ENCODE measurements at regions not wholly inside any gene's neighbourhood (a gene's known extent, or its start where the extent isn't known, plus 50 kb on each side); places are given as distances from the start of the nearest gene placed in this dataset.

- no peaks in the 10 kb centered on the region for H3K9me3 ChIP-seq (ENCODE audit: control insufficient read depth in 2 of 3, low read length in 3 of 3)
- ATAC-seq (no peak), DNase-seq (no peak)
- ChIA-PET POLR2A (no interaction called here), CTCF (no interaction called here)
- H3K4me1 ChIP-seq (ENCODE audit: control insufficient read depth in 2 of 2, insufficient read depth in 2 of 2, low read length in 2 of 2): no peaks in the 10 kb centered on the region
- H3K36me3 ChIP-seq (ENCODE audit: control insufficient read depth in 2 of 3, insufficient read depth in 3 of 3, low read length in 3 of 3): no peaks in the 10 kb centered on the region
- no peak overlapping the region for H3K4me3 ChIP-seq (ENCODE audit: low read length)
- Mint-ChIP-seq H3K4me1 (no peaks in the 10 kb centered on the region), H3K4me3 (no peak overlapping the region), H3K27me3 (no peaks in the 10 kb centered on the region), H3K36me3 (no peaks in the 10 kb centered on the region), H3K27ac (no peak overlapping the region), H3K9me3 (peaks cover under 1 to 15% (median 5%) of the 10 kb centered on the region in 11 donors)
- intact Hi-C loops (cut with micrococcal nuclease): no loop called here
- no peak overlapping the region for H3K27ac ChIP-seq (ENCODE audit: low read depth, low read length)
- H3K27me3 ChIP-seq (ENCODE audit: control insufficient read depth in 2 of 2, insufficient read depth in 2 of 2, low read length in 2 of 2): no peaks in the 10 kb centered on the region
These were observed 176.7 kb upstream of the PRDM9 start for GRCh38 chr5:23330726-23331125.

GRCh38 chr5:23319901-23320300, 187.5 kb upstream of the PRDM9 start:
- H3K27ac ChIP-seq (ENCODE audit: low read depth, low read length): no peak overlapping the region
- H3K9me3 ChIP-seq (ENCODE audit: control insufficient read depth in 2 of 3, low read length in 3 of 3): no peaks in the 10 kb centered on the region
- no peak for DNase-seq
- no peaks in the 10 kb centered on the region for H3K36me3 ChIP-seq (ENCODE audit: control insufficient read depth in 2 of 3, insufficient read depth in 3 of 3, low read length in 3 of 3)
- Mint-ChIP-seq H3K27ac (no peak overlapping the region), H3K4me3 (no peak overlapping the region), H3K4me1 (no peaks in the 10 kb centered on the region), H3K9me3 (peaks cover 3 to 37% (median 14%) of the 10 kb centered on the region in 11 donors), H3K36me3 (no peaks in the 10 kb centered on the region), H3K27me3 (no peaks in the 10 kb centered on the region)
- ChIA-PET CTCF (no interaction called here), POLR2A (interaction anchor here (0.6 kb wide), 1 partner anchor 10 kb away, joined by 3 read pairs; no protein-coding TSS in a partner anchor)
- H3K4me1 ChIP-seq (ENCODE audit: control insufficient read depth in 2 of 2, insufficient read depth in 2 of 2, low read length in 2 of 2): no peaks in the 10 kb centered on the region
- H3K27me3 ChIP-seq (ENCODE audit: control insufficient read depth in 2 of 2, insufficient read depth in 2 of 2, low read length in 2 of 2): no peaks in the 10 kb centered on the region
- intact Hi-C loops (cut with micrococcal nuclease): no loop called here
- no peak overlapping the region for H3K4me3 ChIP-seq (ENCODE audit: low read length)
- ATAC-seq: no peak

- intact Hi-C loops (cut with micrococcal nuclease): no loop called here
These were observed 188.4 kb upstream of the PRDM9 start for GRCh38 chr5:23318960-23319359.

GRCh38 chr5:23318166-23318565, 189.2 kb upstream of the PRDM9 start:
- no peak overlapping the region for H3K4me3 Mint-ChIP-seq

More at GRCh38 chr5:23318960-23319359, 188.4 kb upstream of the PRDM9 start:
- H3K27ac Mint-ChIP-seq: no peak overlapping the region
- Histone ChIP-seq H3K36me3 (ENCODE audit: control insufficient read depth in 2 of 3, insufficient read depth in 3 of 3, low read length in 3 of 3) (no peaks in the 10 kb centered on the region), H3K4me3 (ENCODE audit: low read length) (no peak overlapping the region), H3K27ac (ENCODE audit: low read depth, low read length) (no peak overlapping the region), H3K27me3 (ENCODE audit: control insufficient read depth in 2 of 2, insufficient read depth in 2 of 2, low read length in 2 of 2) (no peaks in the 10 kb centered on the region), H3K9me3 (ENCODE audit: control insufficient read depth in 2 of 3, low read length in 3 of 3) (no peaks in the 10 kb centered on the region), H3K4me1 (ENCODE audit: control insufficient read depth in 2 of 2, insufficient read depth in 2 of 2, low read length in 2 of 2) (no peaks in the 10 kb centered on the region)
- ATAC-seq (no peak), DNase-seq (no peak)
- no peaks in the 10 kb centered on the region for H3K36me3 Mint-ChIP-seq
- H3K4me3 Mint-ChIP-seq: no peak overlapping the region
- CTCF ChIA-PET: no interaction called here
- H3K4me1 Mint-ChIP-seq: no peaks in the 10 kb centered on the region
- H3K27me3 Mint-ChIP-seq: no peaks in the 10 kb centered on the region
- POLR2A ChIA-PET: no interaction called here
- peaks cover 1 to 32% (median 12%) of the 10 kb centered on the region in 11 donors for H3K9me3 Mint-ChIP-seq

GRCh38 chr5:23316060-23316591, 191.3 kb upstream of the PRDM9 start:
- peaks cover 0 to 35% (median 10%) of the 10 kb centered on the region in 11 donors for H3K9me3 Mint-ChIP-seq

More at GRCh38 chr5:23318166-23318565, 189.2 kb upstream of the PRDM9 start:
- ATAC-seq (no peak), DNase-seq (no peak)
- H3K4me3 ChIP-seq (ENCODE audit: low read length): no peak overlapping the region
- ChIA-PET POLR2A (no interaction called here), CTCF (no interaction called here)
- H3K27me3 ChIP-seq (ENCODE audit: control insufficient read depth in 2 of 2, insufficient read depth in 2 of 2, low read length in 2 of 2): no peaks in the 10 kb centered on the region
- no peak overlapping the region for H3K27ac ChIP-seq (ENCODE audit: low read depth, low read length)
- no peaks in the 10 kb centered on the region for H3K36me3 ChIP-seq (ENCODE audit: control insufficient read depth in 2 of 3, insufficient read depth in 3 of 3, low read length in 3 of 3)
- no peaks in the 10 kb centered on the region for H3K27me3 Mint-ChIP-seq
- H3K9me3 Mint-ChIP-seq: peaks cover 0 to 30% (median 10%) of the 10 kb centered on the region in 11 donors
- intact Hi-C loops (cut with micrococcal nuclease): no loop called here
- no peaks in the 10 kb centered on the region for H3K4me1 Mint-ChIP-seq
- H3K36me3 Mint-ChIP-seq: no peaks in the 10 kb centered on the region
- H3K27ac Mint-ChIP-seq: no peak overlapping the region
- no peaks in the 10 kb centered on the region for H3K9me3 ChIP-seq (ENCODE audit: control insufficient read depth in 2 of 3, low read length in 3 of 3)
- H3K4me1 ChIP-seq (ENCODE audit: control insufficient read depth in 2 of 2, insufficient read depth in 2 of 2, low read length in 2 of 2): no peaks in the 10 kb centered on the region

GRCh38 chr5:23314827-23315226, 192.6 kb upstream of the PRDM9 start:
- H3K4me3 Mint-ChIP-seq: no peak overlapping the region
- CTCF ChIA-PET: no interaction called here
- Histone ChIP-seq H3K9me3 (ENCODE audit: control insufficient read depth in 2 of 3, low read length in 3 of 3) (no peaks in the 10 kb centered on the region), H3K36me3 (ENCODE audit: control insufficient read depth in 2 of 3, insufficient read depth in 3 of 3, low read length in 3 of 3) (no peaks in the 10 kb centered on the region), H3K4me3 (ENCODE audit: low read length) (no peak overlapping the region), H3K27ac (ENCODE audit: low read depth, low read length) (no peak overlapping the region), H3K27me3 (ENCODE audit: control insufficient read depth in 2 of 2, insufficient read depth in 2 of 2, low read length in 2 of 2) (no peaks in the 10 kb centered on the region), H3K4me1 (ENCODE audit: control insufficient read depth in 2 of 2, insufficient read depth in 2 of 2, low read length in 2 of 2) (no peaks in the 10 kb centered on the region)
- H3K4me1 Mint-ChIP-seq: no peaks in the 10 kb centered on the region
- POLR2A ChIA-PET: no interaction called here
- ATAC-seq (no peak), DNase-seq (no peak)
- H3K27me3 Mint-ChIP-seq: no peaks in the 10 kb centered on the region
- no peaks in the 10 kb centered on the region for H3K36me3 Mint-ChIP-seq
- H3K27ac Mint-ChIP-seq: no peak overlapping the region
- H3K9me3 Mint-ChIP-seq: peaks cover 0 to 32% (median 10%) of the 10 kb centered on the region in 11 donors
- intact Hi-C loops (cut with micrococcal nuclease): no loop called here

More at GRCh38 chr5:23316060-23316591, 191.3 kb upstream of the PRDM9 start:
- DNase-seq: no peak
- Histone ChIP-seq H3K36me3 (ENCODE audit: control insufficient read depth in 2 of 3, insufficient read depth in 3 of 3, low read length in 3 of 3) (no peaks in the 10 kb centered on the region), H3K4me1 (ENCODE audit: control insufficient read depth in 2 of 2, insufficient read depth in 2 of 2, low read length in 2 of 2) (no peaks in the 10 kb centered on the region), H3K9me3 (ENCODE audit: control insufficient read depth in 2 of 3, low read length in 3 of 3) (no peaks in the 10 kb centered on the region), H3K27me3 (ENCODE audit: control insufficient read depth in 2 of 2, insufficient read depth in 2 of 2, low read length in 2 of 2) (no peaks in the 10 kb centered on the region), H3K27ac (ENCODE audit: low read depth, low read length) (no peak overlapping the region), H3K4me3 (ENCODE audit: low read length) (no peak overlapping the region)
- H3K4me3 Mint-ChIP-seq: no peak overlapping the region
- H3K27me3 Mint-ChIP-seq: no peaks in the 10 kb centered on the region
- POLR2A ChIA-PET: no interaction called here
- H3K36me3 Mint-ChIP-seq: no peaks in the 10 kb centered on the region
- no peak for ATAC-seq
- H3K4me1 Mint-ChIP-seq: no peaks in the 10 kb centered on the region
- no peak overlapping the region for H3K27ac Mint-ChIP-seq
- intact Hi-C loops (cut with micrococcal nuclease): no loop called here
- CTCF ChIA-PET: no interaction called here

GRCh38 chr5:23305055-23305454, 202.4 kb upstream of the PRDM9 start:
- ChIA-PET POLR2A (no interaction called here), CTCF (no interaction called here)
- DNase-seq: no peak
- Histone ChIP-seq H3K9me3 (ENCODE audit: control insufficient read depth in 2 of 3, low read length in 3 of 3) (no peaks in the 10 kb centered on the region), H3K4me3 (ENCODE audit: low read length) (no peak overlapping the region), H3K27ac (ENCODE audit: low read depth, low read length) (no peak overlapping the region), H3K36me3 (ENCODE audit: control insufficient read depth in 2 of 3, insufficient read depth in 3 of 3, low read length in 3 of 3) (no peaks in the 10 kb centered on the region), H3K27me3 (ENCODE audit: control insufficient read depth in 2 of 2, insufficient read depth in 2 of 2, low read length in 2 of 2) (no peaks in the 10 kb centered on the region), H3K4me1 (ENCODE audit: control insufficient read depth in 2 of 2, insufficient read depth in 2 of 2, low read length in 2 of 2) (no peaks in the 10 kb centered on the region)
- Mint-ChIP-seq H3K36me3 (no peaks in the 10 kb centered on the region), H3K27me3 (no peaks in the 10 kb centered on the region), H3K27ac (no peak overlapping the region), H3K4me3 (no peak overlapping the region), H3K4me1 (no peaks in the 10 kb centered on the region), H3K9me3 (peaks cover 4 to 37% (median 19%) of the 10 kb centered on the region in 11 donors)
- no peak for ATAC-seq
- intact Hi-C loops (cut with micrococcal nuclease): no loop called here
